ENCODE measurements at regions not wholly inside any gene's neighbourhood (a gene's known extent, or its start where the extent isn't known, plus 50 kb on each side); places are given as distances from the start of the nearest gene placed in this dataset.

- TF ChIP-seq CTCF (optimal IDR thresholded peaks at IDR 0.05 in 1 of 3, IDR thresholded peaks at IDR 0.05 in 1 of 3, conservative IDR thresholded peaks at IDR 0.05 in 1 of 3; ENCODE audit: extremely low read depth in 1 of 3, insufficient read depth in 2 of 3, low read length in 3 of 3) (peak; percentile 72 to 78 (median 73)), EZH2 (IDR thresholded peaks at IDR 0.05; ENCODE audit: low read length) (no peak)
These were observed 405.4 kb upstream of the ACTBL2 start for GRCh38 chr5:57887851-57888621.
